ENCODE measurements at regions not wholly inside any gene's neighbourhood (a gene's known extent, or its start where the extent isn't known, plus 50 kb on each side); places are given as distances from the start of the nearest gene placed in this dataset.

GRCh38 chr14:71752111-71752738, 180.0 kb upstream of the RGS6 start:
- Histone ChIP-seq H3K36me3 (ENCODE audit: control insufficient read depth, insufficient read depth, low read length) (no peaks in the 10 kb centered on the region), H3K4me3 (ENCODE audit: low read length) (no peak overlapping the region), H3K27ac (ENCODE audit: low read length) (no peak overlapping the region), H3K9me3 (ENCODE audit: control insufficient read depth, insufficient read depth, low read length) (peaks cover 1% of the 10 kb centered on the region; the same call in 1 of the 2 replicates), H3K27me3 (ENCODE audit: control insufficient read depth, insufficient read depth, low read length) (no peaks in the 10 kb centered on the region), H3K4me1 (ENCODE audit: control insufficient read depth, insufficient read depth, low read length) (no peaks in the 10 kb centered on the region; the same call in 1 of the 2 replicates)
- no CpG with 5 or more reads among the region's 23 CpGs for WGBS (ENCODE audit: insufficient coverage, insufficient read length)
- DNase-seq (ENCODE audit: low read depth, low spot score), result no peak

DNA sequence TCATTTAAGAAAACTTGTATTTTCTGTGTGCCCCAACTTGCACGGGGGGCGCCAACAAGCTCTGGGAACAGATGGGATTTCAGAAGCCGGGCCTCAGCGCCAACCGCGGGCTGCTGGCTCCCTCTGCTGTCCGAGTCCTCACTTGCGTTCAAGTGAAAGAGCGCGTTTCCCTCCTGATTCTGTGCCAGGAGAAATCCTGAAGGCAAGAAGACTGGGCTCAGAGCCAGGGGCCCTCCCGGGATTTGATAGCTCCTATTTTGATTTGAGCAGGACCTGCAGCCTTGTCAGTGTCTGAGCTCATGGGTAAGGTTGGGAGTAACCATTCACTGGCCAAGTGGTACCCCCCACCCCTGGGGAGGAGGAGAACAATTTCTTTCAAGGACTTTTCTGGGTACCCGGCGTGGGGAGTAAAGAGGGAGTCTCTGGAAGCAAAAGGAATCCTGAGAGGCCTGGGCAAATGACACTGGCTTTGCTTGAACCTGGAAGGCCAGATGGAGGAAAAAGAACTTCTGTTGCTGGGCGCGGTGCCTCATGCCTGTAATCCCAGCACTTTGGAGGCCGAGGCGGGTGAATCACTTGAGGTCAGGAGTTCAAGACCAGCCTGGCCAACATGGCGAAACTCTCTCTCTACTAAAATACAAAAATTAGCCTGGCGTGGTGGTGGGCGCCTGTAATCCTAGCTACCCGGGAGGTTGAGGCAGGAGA, 179.0 kb upstream of the RGS6 start:
- no peak overlapping the region for H3K27ac ChIP-seq (ENCODE audit: low read length)
- H3K9me3 ChIP-seq (ENCODE audit: control insufficient read depth, insufficient read depth, low read length), result peaks cover 1% of the 10 kb centered on the region; the same call in 1 of the 2 replicates
- WGBS (ENCODE audit: insufficient coverage, insufficient read length), result no CpG with 5 or more reads among the region's 21 CpGs
- H3K36me3 ChIP-seq (ENCODE audit: control insufficient read depth, insufficient read depth, low read length), result no peaks in the 10 kb centered on the region
- peak; percentile 72 for DNase-seq (ENCODE audit: low read depth, low spot score)
- H3K4me3 ChIP-seq (ENCODE audit: low read length), result no peak overlapping the region
- no peaks in the 10 kb centered on the region; the same call in 1 of the 2 replicates for H3K4me1 ChIP-seq (ENCODE audit: control insufficient read depth, insufficient read depth, low read length)
- H3K27me3 ChIP-seq (ENCODE audit: control insufficient read depth, insufficient read depth, low read length), result no peaks in the 10 kb centered on the region

GRCh38 chr14:71753976-71754375, 178.3 kb upstream of the RGS6 start:
- no peaks in the 10 kb centered on the region for H3K27me3 ChIP-seq (ENCODE audit: control insufficient read depth, insufficient read depth, low read length)
- H3K27ac ChIP-seq (ENCODE audit: low read length), result no peak overlapping the region
- no peak for DNase-seq (ENCODE audit: low read depth, low spot score)
- no peaks in the 10 kb centered on the region; the same call in 1 of the 2 replicates for H3K4me1 ChIP-seq (ENCODE audit: control insufficient read depth, insufficient read depth, low read length)
- H3K9me3 ChIP-seq (ENCODE audit: control insufficient read depth, insufficient read depth, low read length), result no peaks in the 10 kb centered on the region
- WGBS (ENCODE audit: insufficient coverage, insufficient read length), result no CpG with 5 or more reads among the region's 16 CpGs
- no peak overlapping the region for H3K4me3 ChIP-seq (ENCODE audit: low read length)
- no peaks in the 10 kb centered on the region for H3K36me3 ChIP-seq (ENCODE audit: control insufficient read depth, insufficient read depth, low read length)

GRCh38 chr14:71754422-71755095, 177.7 kb upstream of the RGS6 start:
- no peak overlapping the region for H3K27ac ChIP-seq (ENCODE audit: low read length)
- no peak for DNase-seq (ENCODE audit: low read depth, low spot score)
- no peaks in the 10 kb centered on the region for H3K36me3 ChIP-seq (ENCODE audit: control insufficient read depth, insufficient read depth, low read length)
- no peaks in the 10 kb centered on the region for H3K27me3 ChIP-seq (ENCODE audit: control insufficient read depth, insufficient read depth, low read length)
- H3K9me3 ChIP-seq (ENCODE audit: control insufficient read depth, insufficient read depth, low read length), result no peaks in the 10 kb centered on the region
- H3K4me3 ChIP-seq (ENCODE audit: low read length), result no peak overlapping the region
- WGBS (ENCODE audit: insufficient coverage, insufficient read length), result no CpG with 5 or more reads among the region's 17 CpGs
- no peaks in the 10 kb centered on the region; the same call in 1 of the 2 replicates for H3K4me1 ChIP-seq (ENCODE audit: control insufficient read depth, insufficient read depth, low read length)

DNA sequence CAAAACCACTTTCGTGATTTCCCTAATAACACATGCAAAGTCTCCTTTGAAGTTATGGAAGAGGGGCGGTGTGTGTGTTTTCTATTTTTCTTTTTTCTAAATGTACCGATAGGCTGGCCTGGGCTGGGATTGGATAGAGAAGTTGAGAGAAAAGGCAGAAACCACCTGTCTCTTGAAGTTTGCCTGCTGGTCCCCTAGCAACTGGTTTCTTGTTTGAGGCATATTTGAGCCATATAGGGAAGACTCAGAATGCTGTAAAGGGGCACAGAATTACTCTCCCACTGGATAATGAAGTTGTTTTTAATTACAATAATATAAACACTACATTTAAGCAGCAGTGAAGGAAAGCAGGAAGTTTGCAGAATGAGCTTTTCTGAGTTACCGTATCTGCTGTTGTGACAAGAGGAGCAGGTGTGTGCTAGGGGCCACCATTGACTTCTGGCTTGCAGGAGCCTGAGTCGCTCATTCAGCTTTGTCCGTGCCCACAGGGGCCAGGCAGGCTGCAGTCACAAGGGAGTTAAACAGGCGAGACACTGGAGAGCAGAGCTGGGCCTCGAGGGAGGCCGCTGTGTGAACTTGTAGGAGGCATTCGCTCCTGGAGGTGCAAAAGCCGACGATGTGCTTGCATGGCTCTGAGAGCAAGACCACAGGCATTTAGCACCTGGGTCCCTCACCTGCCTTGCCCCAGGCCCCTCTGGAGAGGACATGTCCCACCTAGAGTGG, 173.8 kb upstream of the RGS6 start:
- Histone ChIP-seq H3K27ac (ENCODE audit: low read length) (no peak overlapping the region), H3K4me1 (ENCODE audit: control insufficient read depth, insufficient read depth, low read length) (no peaks in the 10 kb centered on the region; the same call in 1 of the 2 replicates), H3K9me3 (ENCODE audit: control insufficient read depth, insufficient read depth, low read length) (no peaks in the 10 kb centered on the region), H3K4me3 (ENCODE audit: low read length) (no peak overlapping the region; the same call in 1 of the 2 replicates), H3K36me3 (ENCODE audit: control insufficient read depth, insufficient read depth, low read length) (no peaks in the 10 kb centered on the region), H3K27me3 (ENCODE audit: control insufficient read depth, insufficient read depth, low read length) (no peaks in the 10 kb centered on the region)
- no peak for DNase-seq (ENCODE audit: low read depth, low spot score)
- WGBS (ENCODE audit: insufficient coverage, insufficient read length), result no CpG with 5 or more reads among the region's 12 CpGs

GRCh38 chr14:71762575-71762974, 169.7 kb upstream of the RGS6 start:
- no peaks in the 10 kb centered on the region for H3K27me3 ChIP-seq (ENCODE audit: control insufficient read depth, insufficient read depth, low read length)
- no CpG with 5 or more reads among the region's 4 CpGs for WGBS (ENCODE audit: insufficient coverage, insufficient read length)
- no peak overlapping the region for H3K27ac ChIP-seq (ENCODE audit: low read length)
- H3K4me3 ChIP-seq (ENCODE audit: low read length), result no peak overlapping the region
- no peaks in the 10 kb centered on the region for H3K9me3 ChIP-seq (ENCODE audit: control insufficient read depth, insufficient read depth, low read length)
- peaks cover 1% of the 10 kb centered on the region; the same call in 1 of the 2 replicates for H3K4me1 ChIP-seq (ENCODE audit: control insufficient read depth, insufficient read depth, low read length)
- H3K36me3 ChIP-seq (ENCODE audit: control insufficient read depth, insufficient read depth, low read length), result no peaks in the 10 kb centered on the region
- no peak for DNase-seq (ENCODE audit: low read depth, low spot score)

- Histone ChIP-seq H3K9me3 (ENCODE audit: control insufficient read depth, insufficient read depth, low read length) (no peaks in the 10 kb centered on the region), H3K27me3 (ENCODE audit: control insufficient read depth, insufficient read depth, low read length) (no peaks in the 10 kb centered on the region), H3K27ac (ENCODE audit: low read length) (no peak overlapping the region), H3K36me3 (ENCODE audit: control insufficient read depth, insufficient read depth, low read length) (no peaks in the 10 kb centered on the region), H3K4me1 (ENCODE audit: control insufficient read depth, insufficient read depth, low read length) (peaks cover 1% of the 10 kb centered on the region; the same call in 1 of the 2 replicates), H3K4me3 (ENCODE audit: low read length) (no peak overlapping the region)
- WGBS (ENCODE audit: insufficient coverage, insufficient read length), result no CpG with 5 or more reads among the region's 9 CpGs
- no peak for DNase-seq (ENCODE audit: low read depth, low spot score)
Observed at GRCh38 chr14:71764701-71765382, 167.4 kb upstream of the RGS6 start.

GRCh38 chr14:71765505-71765904, 166.7 kb upstream of the RGS6 start:
- Histone ChIP-seq H3K27me3 (ENCODE audit: control insufficient read depth, insufficient read depth, low read length) (no peaks in the 10 kb centered on the region), H3K4me1 (ENCODE audit: control insufficient read depth, insufficient read depth, low read length) (peaks cover 1% of the 10 kb centered on the region; the same call in 1 of the 2 replicates), H3K4me3 (ENCODE audit: low read length) (no peak overlapping the region), H3K9me3 (ENCODE audit: control insufficient read depth, insufficient read depth, low read length) (no peaks in the 10 kb centered on the region), H3K27ac (ENCODE audit: low read length) (no peak overlapping the region), H3K36me3 (ENCODE audit: control insufficient read depth, insufficient read depth, low read length) (no peaks in the 10 kb centered on the region)
- no CpG with 5 or more reads among the region's 1 CpG for WGBS (ENCODE audit: insufficient coverage, insufficient read length)
- DNase-seq (ENCODE audit: low read depth, low spot score), result no peak

GRCh38 chr14:71770431-71770830, 161.8 kb upstream of the RGS6 start:
- no CpG with 5 or more reads among the region's 3 CpGs for WGBS (ENCODE audit: insufficient coverage, insufficient read length)
- Histone ChIP-seq H3K9me3 (ENCODE audit: control insufficient read depth, insufficient read depth, low read length) (no peaks in the 10 kb centered on the region; the same call in 1 of the 2 replicates), H3K4me3 (ENCODE audit: low read length) (no peak overlapping the region), H3K27me3 (ENCODE audit: control insufficient read depth, insufficient read depth, low read length) (no peaks in the 10 kb centered on the region), H3K36me3 (ENCODE audit: control insufficient read depth, insufficient read depth, low read length) (0 out of 2 replicates have a peak, but pooled peaks cover 3% of the 10 kb centered on the region), H3K27ac (ENCODE audit: low read length) (no peak overlapping the region), H3K4me1 (ENCODE audit: control insufficient read depth, insufficient read depth, low read length) (peaks cover 3% of the 10 kb centered on the region; the same call in 1 of the 2 replicates)
- DNase-seq (ENCODE audit: low read depth, low spot score), result no peak
